ENCODE measurements at regions not wholly inside any gene's neighbourhood (a gene's known extent, or its start where the extent isn't known, plus 50 kb on each side); places are given as distances from the start of the nearest gene placed in this dataset.

GRCh38 chr10:78626471-78626870 lies 442.3 kb upstream of the ZMIZ1 start:
- in situ Hi-C loops (cut with HindIII; ENCODE audit: low sequenced_read_pairs): no loop called here
- TF ChIP-seq, protein P1, sequence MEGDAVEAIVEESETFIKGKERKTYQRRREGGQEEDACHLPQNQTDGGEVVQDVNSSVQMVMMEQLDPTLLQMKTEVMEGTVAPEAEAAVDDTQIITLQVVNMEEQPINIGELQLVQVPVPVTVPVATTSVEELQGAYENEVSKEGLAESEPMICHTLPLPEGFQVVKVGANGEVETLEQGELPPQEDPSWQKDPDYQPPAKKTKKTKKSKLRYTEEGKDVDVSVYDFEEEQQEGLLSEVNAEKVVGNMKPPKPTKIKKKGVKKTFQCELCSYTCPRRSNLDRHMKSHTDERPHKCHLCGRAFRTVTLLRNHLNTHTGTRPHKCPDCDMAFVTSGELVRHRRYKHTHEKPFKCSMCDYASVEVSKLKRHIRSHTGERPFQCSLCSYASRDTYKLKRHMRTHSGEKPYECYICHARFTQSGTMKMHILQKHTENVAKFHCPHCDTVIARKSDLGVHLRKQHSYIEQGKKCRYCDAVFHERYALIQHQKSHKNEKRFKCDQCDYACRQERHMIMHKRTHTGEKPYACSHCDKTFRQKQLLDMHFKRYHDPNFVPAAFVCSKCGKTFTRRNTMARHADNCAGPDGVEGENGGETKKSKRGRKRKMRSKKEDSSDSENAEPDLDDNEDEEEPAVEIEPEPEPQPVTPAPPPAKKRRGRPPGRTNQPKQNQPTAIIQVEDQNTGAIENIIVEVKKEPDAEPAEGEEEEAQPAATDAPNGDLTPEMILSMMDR (IDR thresholded peaks at IDR 0.05; ENCODE audit: low read depth, low read length, missing control alignments): no peak
- DNase-seq (ENCODE audit: low read depth): no peak
- H3K4me3 ChIP-seq (ENCODE audit: low read depth, low read length): no peak overlapping the region

DNA sequence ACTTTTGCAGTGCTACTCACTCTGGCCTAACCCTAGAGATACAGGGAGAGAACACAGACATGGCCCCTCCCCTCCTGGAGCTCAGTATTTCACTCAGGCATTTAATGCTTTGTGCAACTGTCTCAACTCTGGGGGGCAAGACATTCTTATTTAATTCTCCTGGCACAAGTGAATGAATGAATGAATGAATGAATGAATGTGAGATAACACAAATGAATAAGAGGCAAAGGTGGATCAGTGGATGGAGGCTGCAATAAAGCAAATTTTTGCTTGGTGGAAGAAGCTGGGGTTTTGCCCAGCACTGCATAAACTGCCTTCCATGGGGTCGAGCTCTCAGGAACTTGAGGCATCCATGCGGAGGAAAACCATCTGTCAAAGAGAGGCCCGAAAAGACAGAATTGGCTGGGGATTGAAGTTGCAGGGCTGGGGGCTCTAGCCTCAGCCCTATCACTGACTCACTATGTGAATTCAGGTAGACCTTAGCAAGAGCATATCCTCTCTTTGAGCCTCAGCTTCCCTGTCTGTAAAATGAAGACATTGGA lies 441.4 kb upstream of the ZMIZ1 start:
- no peak overlapping the region for H3K4me3 ChIP-seq (ENCODE audit: low read depth, low read length)
- TF ChIP-seq, protein P1 (IDR thresholded peaks at IDR 0.05; ENCODE audit: low read depth, low read length, missing control alignments): no peak
- in situ Hi-C loops (cut with HindIII; ENCODE audit: low sequenced_read_pairs): no loop called here
- DNase-seq (ENCODE audit: low read depth): no peak

- DNase-seq (ENCODE audit: low read depth): no peak
- no peak overlapping the region for H3K4me3 ChIP-seq (ENCODE audit: low read depth, low read length)
- TF ChIP-seq, protein P1 (IDR thresholded peaks at IDR 0.05; ENCODE audit: low read depth, low read length, missing control alignments): no peak
- in situ Hi-C loops (cut with HindIII; ENCODE audit: low sequenced_read_pairs): no loop called here
Observed at GRCh38 chr10:78628976-78629375, 439.8 kb upstream of the ZMIZ1 start.

DNA sequence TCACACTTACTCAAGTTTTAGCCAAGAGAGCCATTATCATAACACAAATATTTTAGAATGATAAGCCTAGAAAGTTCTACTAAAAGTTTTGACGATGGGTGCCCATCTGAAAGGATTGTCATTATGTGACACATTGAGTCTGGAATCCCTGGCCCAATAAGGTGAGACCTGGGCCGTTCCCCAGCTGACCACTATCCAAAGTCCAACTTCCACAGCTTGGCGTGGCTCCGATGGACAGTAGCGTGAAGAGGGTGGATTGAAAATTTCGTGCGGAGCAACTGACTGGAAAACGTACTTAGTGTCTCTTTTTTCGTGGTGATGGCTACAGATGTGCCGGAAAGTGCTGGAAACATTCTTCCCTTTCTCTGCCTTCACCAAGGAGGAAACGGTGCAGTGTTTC lies 439.0 kb upstream of the ZMIZ1 start:
- no peak for DNase-seq (ENCODE audit: low read depth)
- in situ Hi-C loops (cut with HindIII; ENCODE audit: low sequenced_read_pairs): no loop called here
- TF ChIP-seq, protein P1 (IDR thresholded peaks at IDR 0.05; ENCODE audit: low read depth, low read length, missing control alignments): no peak
- H3K4me3 ChIP-seq (ENCODE audit: low read depth, low read length): no peak overlapping the region

DNA sequence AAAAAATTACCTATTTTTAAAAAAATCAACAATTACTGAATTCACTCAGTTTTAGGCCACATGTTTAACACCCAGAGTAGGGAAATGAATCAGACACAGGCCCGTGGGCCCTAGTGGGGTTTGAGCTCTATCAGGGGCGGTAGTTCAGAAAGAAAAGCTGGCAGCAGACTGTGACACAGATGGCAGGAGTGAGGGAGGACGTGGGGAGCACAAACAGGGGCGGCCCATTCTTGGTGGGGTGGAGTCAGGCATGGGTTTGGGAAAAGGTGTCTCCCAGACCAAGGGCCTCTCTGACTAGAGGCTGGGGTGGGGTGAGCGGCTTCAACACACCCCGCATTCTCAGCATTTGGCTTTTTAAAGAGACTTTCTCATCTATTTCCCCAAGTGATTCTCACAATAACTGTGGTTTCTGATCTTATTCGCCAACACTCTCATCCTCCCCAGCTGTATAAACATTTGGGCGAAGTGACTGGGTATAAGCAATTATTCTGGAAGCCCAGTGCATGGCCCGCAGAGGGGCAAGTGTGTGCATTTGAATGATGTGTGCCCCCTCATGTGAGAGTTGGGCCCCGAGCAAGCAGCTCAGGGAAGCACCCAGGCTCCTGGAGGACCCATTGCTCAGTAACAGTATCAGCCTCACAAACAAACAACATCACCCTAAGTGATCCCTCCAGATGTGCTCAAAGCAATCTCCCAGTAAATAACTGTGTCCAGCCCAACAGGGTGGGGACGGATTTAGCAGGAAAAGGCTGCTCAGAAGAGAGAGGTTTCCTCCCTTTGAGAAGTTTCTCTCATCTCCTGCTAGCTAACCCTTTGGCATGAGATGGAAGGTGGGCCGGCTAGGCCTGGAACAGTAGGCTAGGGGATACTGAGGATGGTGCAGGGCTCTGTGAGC lies 437.6 kb upstream of the ZMIZ1 start:
- TF ChIP-seq, protein P1 (IDR thresholded peaks at IDR 0.05; ENCODE audit: low read depth, low read length, missing control alignments): no peak
- no peak for DNase-seq (ENCODE audit: low read depth)
- in situ Hi-C loops (cut with HindIII; ENCODE audit: low sequenced_read_pairs): no loop called here
- no peak overlapping the region for H3K4me3 ChIP-seq (ENCODE audit: low read depth, low read length)

DNA sequence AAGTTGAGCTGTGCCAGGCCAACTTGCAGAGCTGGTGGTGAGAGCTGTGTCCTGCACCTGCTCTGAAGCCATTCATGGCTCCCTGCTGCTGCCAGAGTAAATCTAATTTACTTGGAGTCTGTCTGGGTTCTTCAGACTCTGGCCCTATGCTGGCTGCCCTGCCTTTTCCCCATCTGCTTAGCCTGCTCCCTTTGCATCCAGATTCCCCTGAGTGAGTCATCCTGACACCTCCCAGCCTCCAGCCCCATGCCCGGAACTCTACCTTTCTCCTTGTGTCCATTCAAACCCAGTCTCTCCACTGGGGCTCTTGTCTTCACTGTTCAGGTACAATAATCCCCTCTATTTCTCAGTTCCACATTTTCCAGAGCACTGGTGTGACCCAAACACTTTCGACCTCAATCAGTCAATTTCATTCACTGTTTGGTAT lies 434.4 kb upstream of the ZMIZ1 start:
- H3K4me3 ChIP-seq (ENCODE audit: low read depth, low read length): no peak overlapping the region
- TF ChIP-seq, protein P1 (IDR thresholded peaks at IDR 0.05; ENCODE audit: low read depth, low read length, missing control alignments): no peak
- DNase-seq (ENCODE audit: low read depth): no peak
- in situ Hi-C loops (cut with HindIII; ENCODE audit: low sequenced_read_pairs): no loop called here
